Glomerular visceral epithelial cell (primary cell): ENCODE measurements at regions not wholly inside any gene's neighbourhood (a gene's known extent, or its start where the extent isn't known, plus 50 kb on each side); places are given as distances from the start of the nearest gene placed in this dataset.

Experiments
- DNase-seq: peaks from one replicate; pipeline ENCODE4 v3.0.0-alpha.2; 2016; ENCODE audit errors: extremely low spot score

DNA sequence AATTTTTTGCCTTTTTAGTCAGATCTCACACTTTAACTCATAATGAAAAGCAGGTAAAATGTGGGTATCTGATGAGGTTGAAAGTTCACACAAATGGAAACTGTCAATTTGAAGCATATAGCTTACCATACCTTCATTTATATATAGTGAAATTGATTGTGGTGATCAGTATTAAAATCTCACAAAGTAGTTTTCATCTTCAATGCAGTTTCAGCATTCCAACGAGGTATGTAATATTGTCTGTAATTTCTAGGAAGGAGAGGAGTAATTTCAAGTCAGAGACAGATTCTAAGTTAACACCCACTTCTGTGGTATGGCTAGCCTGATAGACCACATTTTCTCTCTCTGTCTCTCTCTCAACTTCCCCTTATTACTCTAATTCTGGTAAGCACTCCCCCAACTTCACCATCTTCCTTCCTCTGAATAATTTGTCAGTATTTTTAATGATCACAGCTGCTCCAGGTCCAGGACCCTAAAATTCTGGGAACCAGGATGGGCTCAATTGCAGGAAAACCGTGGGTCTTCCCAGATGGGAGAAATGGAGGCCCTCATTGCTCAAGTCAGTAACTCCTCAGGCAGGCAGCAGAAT lies 455.7 kb downstream of the FGF9 start:
- DNase-seq: no peak

DNA sequence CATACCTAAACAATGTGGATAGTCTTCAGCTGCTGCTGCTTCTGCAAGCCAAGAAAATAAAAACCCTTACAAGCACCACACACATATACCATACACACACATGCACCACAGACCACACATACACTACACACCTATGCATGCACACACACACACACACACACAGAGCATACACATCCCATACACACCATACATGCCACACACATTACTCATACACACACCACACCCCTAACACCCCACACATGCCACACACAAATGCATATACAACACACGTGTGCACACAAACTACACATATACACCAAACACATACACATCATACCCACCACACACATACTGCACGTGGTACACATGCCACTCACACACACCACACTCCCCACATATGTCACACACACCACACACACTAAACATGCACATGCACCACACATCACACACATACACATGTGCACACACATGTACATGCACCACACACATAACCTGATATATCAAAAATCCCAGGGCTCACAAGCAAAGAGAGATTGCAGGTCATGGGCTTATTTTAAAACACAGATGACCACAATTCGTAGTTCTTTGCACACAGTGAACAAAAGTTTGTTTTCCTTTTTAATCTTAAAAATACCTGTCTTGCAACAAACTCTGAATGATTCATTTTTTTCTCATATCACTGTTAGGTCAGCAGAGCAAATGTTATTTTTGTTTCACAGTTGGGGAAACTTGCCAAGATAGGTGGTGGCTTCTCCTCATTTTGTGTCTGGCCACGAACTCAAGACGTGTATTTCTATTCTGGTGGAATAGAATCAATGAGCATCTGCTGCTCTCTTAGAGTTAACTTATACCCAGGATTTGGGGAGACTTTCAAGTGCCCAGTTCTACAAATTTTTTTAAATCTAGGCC lies 456.6 kb downstream of the FGF9 start:
- DNase-seq: no peak

DNA sequence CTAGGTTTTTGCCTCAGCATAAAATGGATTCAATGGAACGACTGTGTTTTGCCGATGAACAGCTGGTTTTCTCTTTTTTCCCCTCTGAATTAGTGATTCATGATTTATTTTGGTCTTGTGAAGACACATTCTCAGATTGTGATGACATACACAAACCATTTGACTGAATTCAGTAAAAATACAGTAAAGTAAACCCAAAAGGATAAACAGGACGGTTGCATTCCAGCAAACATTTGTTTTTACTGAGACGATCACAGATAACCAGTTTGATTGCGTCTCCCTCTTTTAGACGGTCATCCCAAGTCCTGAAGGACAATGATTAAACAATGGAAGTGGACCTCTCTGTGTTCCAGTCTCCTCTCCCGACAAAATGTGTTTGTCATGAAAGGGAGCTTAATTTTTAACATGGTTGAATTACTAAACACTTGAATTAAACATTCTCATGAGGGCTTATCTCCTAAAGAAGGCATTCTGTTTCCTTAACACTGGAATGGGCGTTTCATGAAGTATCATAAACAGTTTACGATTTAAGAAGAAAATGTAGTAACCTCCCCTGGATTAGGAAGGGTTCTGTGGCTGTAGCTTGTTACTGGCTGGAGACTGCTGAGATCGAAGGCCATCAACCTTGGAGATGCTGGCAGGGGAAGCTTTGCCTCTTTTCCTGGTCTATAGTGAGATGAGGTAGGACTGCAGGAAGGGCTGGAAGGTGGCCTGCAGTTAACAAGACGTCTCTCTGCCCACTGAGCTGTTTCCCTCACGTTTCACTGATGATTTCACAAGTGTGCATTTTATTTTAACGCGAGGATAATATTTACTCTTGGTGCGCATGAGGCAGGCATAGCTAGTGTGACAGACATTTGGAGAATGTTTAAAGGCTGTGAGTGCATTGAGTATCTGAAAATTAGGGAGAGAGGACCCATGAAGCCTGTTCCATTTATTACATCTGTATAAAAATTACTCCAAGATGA lies 457.9 kb downstream of the FGF9 start:
- no peak for DNase-seq

DNA sequence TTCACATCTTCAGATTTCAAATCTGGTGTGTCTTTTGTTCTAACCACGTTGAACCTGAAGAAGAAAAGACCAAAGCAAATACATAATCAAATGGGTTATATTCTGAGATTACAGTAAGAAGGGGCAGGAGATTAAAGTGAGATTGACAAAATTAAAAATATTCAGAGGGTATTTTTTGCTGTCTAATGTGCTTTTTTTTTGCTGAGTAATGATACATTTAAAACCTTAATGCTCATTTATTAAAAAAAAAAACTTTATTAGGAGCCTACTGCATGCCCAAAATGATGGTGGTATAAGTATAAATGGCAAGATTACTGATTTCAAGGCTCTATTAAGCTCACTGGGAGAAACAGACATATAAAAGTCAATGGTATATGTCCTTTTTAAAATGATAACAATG lies 459.4 kb downstream of the FGF9 start:
- DNase-seq: no peak

DNA sequence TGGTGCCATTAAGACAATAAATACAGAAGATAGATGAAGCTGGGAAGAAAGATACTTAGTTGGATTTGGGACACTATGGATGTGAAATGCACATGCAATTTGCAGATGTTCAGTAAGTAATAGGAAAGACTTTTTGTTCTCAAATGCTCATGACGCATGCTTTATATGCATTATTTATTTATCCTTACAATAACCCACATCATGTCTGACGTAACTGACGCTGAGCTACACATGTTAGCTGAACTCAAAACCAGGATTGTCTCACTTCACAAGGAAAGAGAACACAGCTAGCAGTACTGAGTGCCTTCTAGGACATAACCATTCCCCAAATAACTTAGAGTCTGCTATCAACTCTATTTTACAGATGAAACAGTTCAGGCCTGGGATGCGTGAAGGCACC lies 463.4 kb downstream of the FGF9 start:
- DNase-seq: no peak

DNA sequence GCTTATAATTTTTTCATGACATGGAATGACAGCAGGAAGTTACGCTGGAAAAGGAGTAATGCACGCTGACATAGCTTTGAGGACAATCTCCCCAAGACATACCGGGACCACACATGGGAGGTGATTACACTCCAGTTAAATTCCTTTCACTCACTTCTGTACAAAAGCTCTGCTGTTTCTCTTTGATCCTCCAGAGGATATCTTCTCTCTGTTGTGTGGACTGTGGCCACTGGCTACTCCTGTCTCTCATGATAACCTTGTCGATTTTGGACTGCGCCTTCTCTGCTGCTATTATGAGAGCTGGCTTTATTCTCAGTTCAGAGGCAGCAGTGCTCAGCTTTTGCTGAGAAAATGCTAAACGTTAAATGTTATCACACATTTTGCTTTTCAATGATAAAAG lies 464.6 kb downstream of the FGF9 start:
- DNase-seq: no peak

DNA sequence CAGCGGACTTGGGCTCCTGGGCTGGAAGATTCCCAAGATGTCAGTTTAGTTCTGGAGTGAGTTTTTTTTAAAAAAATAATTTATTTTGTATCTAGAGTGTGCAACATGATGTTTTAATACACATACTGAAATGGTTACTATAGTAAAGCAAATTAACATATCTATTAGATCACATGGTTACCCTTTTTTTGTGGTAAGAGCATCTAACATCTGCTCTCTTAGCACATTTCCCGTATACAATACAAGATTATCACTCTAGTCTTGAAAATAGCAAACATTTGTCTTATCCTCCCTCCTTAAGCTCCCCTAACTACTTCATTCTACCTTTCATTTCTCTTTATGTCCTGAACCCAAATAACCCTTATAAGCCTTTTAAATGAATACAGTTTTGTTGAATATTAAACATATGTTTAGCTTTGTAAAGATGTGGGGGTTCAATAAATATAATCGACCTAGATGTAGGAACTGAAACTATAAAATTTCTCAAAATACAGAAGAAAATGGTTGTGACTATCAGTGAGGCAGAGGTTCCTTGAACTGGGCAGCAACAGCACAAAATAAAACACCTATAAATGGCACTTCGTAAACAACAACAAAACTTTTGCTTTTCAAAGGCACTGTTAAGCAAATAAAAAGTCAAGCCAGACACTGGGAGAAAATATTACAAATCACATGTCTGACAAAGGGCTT lies 466.6 kb downstream of the FGF9 start:
- no peak for DNase-seq

DNA sequence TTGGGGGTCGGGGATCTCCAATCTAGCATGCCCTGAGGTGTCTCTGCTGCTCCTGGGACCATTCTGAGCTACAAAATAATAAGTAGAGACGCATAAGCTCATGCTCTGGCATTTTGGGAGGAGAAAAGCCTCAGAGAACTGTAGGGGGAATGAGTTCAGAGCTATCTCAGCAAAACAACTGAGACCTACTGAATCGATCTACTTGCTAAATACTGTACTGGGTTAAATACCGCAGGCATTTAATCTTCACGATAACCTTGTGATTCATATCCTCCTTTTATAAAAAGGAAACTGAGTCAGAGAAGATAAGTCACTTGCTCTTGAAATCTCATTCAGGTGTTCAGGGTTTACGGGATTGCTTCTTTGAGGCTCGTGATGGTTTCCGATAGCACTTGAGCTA lies 468.1 kb downstream of the FGF9 start:
- no peak for DNase-seq

DNA sequence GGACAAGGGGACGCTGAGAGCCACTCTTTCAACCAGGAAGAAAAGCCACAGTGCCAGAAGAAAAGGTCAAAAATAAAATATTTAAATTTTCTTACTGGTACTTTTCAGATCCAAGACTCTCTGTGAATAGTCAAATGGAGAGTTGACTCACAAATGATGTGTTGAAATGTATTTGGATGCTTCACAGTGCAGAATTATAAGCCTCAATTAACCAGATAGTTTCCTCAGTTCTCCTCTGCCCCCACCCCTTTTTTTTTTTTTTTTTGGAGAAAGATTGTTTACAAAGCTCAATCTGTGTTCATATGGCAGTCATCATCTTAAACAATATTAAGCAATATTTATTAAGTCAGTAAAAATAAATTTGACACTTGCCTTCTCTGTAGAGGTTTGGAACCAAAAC lies 470.8 kb downstream of the FGF9 start:
- DNase-seq: no peak

DNA sequence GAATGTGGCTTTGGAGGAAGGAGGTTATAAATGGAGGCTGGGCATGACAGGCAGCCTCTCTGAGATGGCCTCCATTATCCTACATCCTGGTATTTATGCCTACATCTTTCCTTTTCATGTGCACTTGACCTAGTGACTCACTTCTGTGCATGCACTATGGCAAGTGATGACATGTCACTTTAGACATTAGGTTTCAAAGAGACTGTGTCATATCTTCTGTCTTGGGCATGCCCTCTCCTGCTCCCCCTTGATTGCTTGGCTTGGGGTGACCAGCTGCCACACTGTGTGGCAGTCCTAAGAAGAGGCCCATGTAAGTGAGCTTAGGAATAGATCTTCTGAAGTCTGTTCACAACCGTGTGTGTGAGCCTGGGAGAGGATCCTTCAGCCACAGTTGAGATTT lies 472.8 kb downstream of the FGF9 start:
- DNase-seq: no peak

DNA sequence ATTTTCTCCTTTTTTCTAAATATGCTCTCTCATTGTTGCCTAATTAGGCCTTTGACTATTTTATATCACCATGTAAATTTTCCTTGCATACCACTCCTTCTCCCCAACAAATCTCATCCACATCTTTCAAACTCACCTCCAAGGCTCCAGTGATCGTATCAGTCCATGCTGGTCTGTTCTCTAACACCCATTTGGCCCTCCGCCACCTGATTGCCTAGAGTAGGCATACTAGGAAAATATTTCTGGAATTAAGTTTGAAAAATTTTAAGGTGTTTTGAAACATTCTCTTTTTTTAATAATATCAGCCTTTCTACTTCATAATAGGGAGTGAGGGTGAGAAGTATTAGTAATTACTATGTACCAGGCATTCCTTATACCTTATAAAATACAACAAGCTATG lies 473.9 kb downstream of the FGF9 start:
- no peak for DNase-seq

DNA sequence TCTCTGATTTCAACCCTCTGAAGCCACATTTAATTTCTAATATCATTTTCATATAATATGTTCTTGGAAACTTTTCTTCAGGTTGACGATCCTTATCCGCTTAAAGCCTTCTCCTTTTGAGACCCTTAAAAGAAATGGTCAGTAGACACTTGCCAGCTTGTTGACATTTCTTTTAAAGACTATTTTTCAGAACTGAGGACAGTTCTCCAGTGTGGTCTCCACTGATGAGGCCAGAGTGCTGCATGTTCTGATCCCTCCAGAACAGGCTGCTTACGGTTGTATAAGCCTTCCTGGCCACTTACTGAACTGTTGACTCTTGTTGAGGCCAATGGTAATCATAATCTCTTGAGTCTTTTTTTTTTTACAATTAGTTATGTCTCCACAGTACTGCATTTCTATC lies 477.3 kb downstream of the FGF9 start:
- DNase-seq: no peak

DNA sequence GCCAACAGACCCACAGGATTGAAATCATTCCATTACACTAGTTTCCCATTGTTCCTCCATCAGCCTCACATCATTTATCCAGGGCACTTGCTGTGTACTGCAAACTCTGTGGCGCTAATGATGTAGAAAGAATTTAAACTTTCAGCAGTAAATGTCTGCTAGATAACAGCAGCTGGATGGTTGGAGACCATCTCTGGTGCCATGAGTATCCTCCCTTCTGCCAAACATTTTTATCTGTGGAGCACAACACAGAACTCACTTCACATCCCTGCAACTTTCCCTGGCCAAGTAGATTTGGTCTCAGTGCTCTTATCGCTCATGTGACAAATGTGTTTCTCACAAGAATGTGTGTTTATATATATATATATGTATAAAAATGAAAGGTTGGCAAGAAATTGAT lies 481.9 kb downstream of the FGF9 start:
- DNase-seq: no peak

DNA sequence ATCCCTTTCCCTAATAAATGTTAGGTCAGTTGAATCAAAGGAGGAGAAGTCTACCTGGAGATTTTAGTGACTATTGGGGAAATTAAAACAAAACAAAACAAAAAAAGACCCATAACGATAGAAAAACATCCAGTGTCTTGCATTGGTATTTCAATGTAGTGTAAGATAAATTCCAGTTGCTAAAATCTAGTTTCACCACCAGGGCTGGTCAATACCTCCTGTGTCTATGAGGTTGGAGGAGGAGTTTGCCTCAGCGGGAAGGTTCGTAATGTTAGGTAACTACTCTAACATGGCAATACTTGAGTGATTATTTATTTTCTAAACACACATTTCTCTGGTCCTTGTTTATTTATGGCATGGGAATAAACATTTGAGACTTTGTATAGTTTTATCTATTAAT lies 483.2 kb downstream of the FGF9 start:
- no peak for DNase-seq

DNA sequence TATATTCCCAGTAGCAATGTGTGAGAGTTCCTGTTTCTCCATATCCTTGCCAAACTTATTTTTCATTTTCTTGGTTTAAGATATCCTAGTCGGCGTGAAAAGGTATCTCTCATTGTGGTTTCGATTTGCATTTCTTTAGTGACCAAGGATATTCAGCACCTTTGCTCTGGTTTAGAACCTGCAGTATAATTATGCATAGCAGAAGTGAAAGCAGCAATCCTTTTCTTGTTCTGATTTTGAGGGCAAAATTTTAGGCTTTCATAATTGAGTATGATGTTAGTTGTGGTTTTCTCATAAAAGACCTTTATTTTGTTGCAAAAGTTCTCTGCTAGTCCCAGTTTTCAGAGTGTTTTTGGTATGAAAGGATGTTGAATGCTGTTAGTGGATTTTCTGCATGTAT lies 491.0 kb downstream of the FGF9 start:
- no peak for DNase-seq

DNA sequence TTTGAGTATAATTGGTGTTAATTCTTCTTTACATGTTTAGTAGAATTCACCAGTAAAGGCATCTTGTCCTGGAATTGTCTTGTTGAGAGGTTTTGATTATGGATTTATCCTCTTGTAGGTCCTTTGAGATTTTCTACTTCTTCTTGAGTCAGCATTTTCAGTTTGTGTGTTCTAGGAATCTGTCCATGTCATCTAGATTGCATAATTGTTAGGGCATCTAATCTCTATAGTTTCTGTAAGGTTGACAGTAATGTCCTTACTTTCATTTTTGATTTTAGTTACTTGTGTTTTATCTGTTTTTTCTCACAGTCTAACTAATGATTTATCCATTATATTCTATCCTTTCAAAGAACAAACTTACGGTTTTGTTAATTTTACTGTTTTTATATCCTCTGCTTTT lies 492.0 kb downstream of the FGF9 start:
- DNase-seq: no peak

DNA sequence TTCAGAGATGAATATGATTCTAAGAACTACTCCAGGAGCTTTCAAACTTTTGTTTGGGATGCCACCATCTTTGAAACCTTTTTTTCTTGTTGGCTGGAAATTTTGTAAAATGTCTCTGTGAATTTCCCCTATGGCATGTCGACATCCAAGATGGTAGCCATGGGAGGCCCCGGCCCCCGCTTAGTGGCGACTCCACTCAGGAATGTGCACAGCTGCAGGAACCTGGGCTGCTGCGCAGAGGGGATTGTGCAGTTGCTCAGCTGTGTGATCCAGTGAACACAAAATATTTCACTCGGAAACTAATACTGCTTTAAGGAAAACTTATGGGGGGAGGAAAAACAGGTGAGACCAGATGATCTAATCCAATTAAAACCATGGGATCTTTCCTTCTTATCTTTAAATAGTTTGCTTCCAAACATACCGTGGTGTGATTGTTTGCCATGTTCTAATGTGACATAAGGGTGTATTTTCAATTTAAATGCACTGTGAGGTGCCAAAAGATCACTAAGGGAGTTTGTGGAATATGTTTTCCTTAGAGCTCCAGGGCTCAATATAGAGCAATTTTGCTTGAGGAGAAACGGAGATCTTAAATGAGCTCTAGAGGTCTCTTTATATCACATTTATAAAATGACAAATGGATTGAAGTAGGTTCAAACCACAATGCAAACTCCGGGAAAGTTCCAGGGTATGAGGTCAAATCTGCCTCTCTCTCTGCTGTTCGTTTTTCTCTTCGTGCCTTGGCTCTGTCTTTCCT lies 497.7 kb downstream of the FGF9 start:
- DNase-seq: no peak

DNA sequence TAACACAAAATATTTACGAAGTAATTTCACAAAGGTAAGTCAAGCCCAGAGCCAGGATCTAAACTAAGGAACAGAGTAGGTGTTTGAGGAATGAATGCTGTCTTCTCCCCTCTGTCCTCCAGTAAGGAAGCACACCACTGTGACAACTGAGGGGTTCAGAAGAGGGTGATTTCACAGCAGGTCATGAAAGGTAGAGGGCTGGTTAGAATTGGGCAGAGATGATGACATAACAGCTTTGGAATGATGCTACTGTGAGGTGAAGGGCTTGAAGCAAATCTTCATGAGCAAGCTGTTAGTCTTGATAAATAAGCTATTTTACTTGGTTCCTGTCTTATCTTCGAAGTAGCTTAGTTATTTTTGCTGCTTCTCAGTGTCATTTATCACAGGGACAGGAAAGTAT lies 498.6 kb downstream of the FGF9 start:
- DNase-seq: no peak

DNA sequence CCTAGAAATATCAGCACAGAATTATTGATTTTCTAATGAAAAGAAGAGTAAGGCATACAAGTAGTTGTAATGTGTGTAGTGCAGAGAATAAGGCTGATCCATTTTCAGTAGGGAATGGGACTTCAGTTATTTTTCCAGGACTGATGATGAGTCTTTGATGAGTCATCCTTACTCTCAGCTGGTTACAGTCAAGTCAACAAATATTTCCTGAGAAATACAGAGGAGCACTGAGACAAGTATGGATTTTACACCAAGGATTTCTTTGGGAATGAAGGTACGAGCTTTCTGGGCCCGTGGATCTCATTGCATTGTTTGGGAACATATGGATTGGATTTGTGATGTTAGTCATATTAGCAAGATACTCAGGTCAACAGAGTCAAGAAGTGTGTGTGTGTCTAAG lies 502.7 kb downstream of the FGF9 start:
- no peak for DNase-seq

DNA sequence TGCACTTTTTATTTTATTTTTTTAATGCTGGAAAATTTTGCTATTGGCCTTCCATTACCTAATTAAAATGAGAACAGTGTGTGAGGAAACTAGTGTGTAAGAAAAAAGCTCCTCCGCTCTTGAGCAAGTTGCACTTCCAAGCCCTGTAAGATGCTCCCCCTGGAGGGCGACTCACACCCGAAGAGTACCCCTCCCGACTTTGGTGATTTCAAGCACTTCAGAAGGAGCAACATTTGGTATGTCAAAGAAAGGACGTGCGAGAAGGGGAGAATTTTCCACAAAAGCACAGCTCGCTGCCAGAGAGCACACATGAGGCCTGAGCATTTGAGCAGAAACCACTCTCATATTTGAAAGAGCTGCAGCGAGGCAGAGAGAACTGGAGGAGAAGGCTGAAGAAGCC lies 504.4 kb downstream of the FGF9 start:
- no peak for DNase-seq

DNA sequence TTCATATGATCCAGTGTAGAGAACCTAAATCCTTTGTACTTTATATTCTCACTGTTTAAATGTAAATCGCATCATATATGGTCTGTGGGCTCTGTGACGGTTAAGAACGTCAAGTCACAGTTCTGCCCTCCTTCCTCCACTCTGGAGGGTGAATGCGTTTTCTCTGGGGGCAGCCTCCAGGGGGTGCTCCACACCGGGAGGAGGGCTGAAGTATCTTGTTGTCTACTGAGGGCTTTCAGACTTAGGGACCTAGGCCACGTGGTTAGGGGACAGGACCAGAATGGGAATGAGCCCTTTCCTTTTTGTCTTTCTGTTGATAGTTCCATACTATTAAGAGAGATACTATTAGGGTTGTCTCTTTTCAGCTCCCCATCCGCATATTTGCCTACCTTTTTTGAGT lies 504.9 kb downstream of the FGF9 start:
- no peak for DNase-seq
